Omental fat pad (tissue), 3 donors: ENCODE measurements at regions not wholly inside any gene's neighbourhood (a gene's known extent, or its start where the extent isn't known, plus 50 kb on each side); places are given as distances from the start of the nearest gene placed in this dataset.

ENCODE experiments used
- ATAC-seq: fragments of 150-250 bp; one replicate; pipeline ENCODE4 v1.9.1; 2016; ENCODE audit warnings: mild to moderate bottlenecking, moderate library complexity; ENCODE audit not compliant: low FRiP score
- DNase-seq: peaks from one replicate; pipeline ENCODE4 v3.0.0-alpha.2; 2019; ENCODE audit warnings: low spot score
- TF ChIP-seq, protein P1 (sequence below), 3 donors: fragments of 450-650 bp; IDR thresholded peaks; one replicate each; pipeline ENCODE4 v1.5.1; 2016 to 2017; ENCODE audit warnings: antibody characterized with exemption in 3 of 3, mild to moderate bottlenecking in 3 of 3, moderate library complexity in 2 of 3

DNA sequence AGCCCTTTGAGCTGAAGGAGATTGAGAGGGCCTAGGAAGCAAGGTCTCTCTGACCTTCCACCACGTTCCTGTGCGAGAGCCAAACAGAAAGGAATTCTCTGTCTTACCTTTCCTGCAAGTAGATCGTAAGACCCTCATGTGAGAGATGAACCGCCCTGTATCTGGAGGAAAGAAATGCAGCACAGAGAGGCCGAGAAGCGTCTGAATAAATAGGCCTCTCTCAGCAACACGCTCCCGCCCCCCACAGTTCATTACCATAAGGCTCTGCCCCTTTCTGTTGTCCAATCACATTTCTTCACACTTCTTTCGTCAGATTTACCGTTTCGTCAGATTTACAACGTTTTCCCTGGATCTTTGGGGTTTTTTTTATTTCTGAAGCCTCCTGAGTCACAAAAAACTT is 90.3 kb downstream of the BLID start:
- DNase-seq, result no peak
- no peak for ATAC-seq
- TF ChIP-seq, protein P1, sequence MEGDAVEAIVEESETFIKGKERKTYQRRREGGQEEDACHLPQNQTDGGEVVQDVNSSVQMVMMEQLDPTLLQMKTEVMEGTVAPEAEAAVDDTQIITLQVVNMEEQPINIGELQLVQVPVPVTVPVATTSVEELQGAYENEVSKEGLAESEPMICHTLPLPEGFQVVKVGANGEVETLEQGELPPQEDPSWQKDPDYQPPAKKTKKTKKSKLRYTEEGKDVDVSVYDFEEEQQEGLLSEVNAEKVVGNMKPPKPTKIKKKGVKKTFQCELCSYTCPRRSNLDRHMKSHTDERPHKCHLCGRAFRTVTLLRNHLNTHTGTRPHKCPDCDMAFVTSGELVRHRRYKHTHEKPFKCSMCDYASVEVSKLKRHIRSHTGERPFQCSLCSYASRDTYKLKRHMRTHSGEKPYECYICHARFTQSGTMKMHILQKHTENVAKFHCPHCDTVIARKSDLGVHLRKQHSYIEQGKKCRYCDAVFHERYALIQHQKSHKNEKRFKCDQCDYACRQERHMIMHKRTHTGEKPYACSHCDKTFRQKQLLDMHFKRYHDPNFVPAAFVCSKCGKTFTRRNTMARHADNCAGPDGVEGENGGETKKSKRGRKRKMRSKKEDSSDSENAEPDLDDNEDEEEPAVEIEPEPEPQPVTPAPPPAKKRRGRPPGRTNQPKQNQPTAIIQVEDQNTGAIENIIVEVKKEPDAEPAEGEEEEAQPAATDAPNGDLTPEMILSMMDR (IDR thresholded peaks at IDR 0.05), result no peak

DNA sequence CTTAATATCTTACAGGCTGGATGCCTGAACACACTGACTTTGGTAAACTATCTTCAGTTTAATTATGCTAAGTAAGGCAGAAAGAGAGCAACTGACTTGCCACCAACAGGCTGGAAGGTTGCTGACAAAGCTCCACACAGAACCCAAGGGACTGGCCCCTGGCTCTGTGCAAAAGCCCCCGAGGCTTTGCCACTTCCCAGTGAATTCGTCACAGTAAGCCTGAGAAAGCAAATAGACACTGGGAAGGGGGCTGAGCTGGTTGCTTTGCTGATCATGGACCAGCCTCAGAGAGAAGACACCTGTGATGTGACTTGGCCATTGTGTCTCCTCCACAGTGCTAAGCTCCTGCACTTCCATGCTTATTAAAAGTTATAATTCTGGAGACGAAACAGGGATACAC is 91.7 kb downstream of the BLID start:
- TF ChIP-seq, protein P1 (IDR thresholded peaks at IDR 0.05), result no peak
- DNase-seq (no peak), ATAC-seq (no peak)

DNA sequence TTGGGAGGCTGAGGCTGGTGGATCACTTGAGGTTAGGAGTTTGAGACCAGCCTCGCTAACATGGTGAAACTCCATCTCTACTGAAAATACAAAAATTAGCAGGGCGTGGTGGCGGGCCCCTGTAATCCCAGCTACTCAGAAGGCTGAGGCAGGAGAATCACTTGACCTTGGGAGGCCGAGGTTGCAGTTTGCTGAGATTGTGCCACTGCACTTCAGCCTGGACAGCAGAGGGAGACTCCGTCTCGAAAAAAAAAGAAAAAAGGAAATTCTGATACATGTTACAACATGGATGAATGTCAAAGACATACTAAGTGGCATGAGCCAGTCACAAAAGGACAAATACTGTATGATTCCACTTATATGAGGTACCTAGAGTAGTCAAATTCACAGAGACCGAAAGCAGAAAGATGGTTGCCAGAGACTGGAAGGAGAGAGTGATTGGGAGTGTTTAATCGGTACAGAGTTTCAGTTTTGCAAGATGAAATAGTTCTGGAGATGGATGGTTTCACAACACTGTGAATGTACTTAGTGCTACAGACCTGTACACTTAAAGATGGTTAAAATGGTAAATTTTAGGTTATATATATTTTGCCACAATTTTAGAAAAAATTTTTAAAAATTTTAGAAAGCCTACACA is 92.3 kb downstream of the BLID start:
- TF ChIP-seq, protein P1 (IDR thresholded peaks at IDR 0.05), result no peak
- no peak for DNase-seq
- no peak for ATAC-seq

DNA sequence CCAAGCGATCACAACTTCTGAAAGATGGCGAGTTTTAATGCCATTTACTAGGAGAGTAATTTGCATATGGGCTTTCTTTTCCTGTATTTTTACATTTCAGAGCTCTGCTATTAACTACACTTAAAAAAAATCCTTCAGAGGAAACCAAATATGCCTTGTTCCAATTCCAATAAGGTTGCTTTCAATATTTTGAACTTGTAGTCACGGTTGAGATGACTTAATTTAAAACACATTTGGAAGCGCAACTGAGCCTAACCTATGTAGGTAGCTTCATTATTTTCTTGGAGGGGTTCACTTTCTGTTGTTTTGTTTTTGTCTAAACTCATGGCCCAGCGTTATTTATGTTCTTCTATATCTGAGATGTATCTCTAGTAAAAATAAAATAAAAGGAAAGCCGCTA is 93.4 kb downstream of the BLID start:
- DNase-seq (no peak), ATAC-seq (no peak)
- TF ChIP-seq, protein P1 (IDR thresholded peaks at IDR 0.05), result no peak

DNA sequence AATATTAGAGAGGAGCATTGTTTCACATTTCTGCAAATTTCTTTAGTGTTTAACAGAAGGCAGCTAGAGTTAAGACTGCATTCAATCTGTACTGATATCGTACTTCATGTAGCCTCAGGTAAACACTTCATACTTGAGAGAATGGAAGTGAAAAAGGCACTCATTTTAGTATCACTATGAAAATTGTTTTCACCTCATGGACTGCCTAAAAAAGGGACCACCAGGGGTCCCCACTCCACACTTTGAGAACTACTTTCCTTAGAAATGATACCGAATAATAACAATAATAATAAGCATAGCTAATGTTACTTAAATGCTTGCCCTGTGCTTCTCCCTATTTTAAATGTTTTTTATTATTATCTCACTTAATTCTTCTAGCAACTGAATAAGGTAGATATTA is 95.1 kb downstream of the BLID start:
- ATAC-seq (no peak), DNase-seq (no peak)
- TF ChIP-seq, protein P1 (IDR thresholded peaks at IDR 0.05), result no peak

DNA sequence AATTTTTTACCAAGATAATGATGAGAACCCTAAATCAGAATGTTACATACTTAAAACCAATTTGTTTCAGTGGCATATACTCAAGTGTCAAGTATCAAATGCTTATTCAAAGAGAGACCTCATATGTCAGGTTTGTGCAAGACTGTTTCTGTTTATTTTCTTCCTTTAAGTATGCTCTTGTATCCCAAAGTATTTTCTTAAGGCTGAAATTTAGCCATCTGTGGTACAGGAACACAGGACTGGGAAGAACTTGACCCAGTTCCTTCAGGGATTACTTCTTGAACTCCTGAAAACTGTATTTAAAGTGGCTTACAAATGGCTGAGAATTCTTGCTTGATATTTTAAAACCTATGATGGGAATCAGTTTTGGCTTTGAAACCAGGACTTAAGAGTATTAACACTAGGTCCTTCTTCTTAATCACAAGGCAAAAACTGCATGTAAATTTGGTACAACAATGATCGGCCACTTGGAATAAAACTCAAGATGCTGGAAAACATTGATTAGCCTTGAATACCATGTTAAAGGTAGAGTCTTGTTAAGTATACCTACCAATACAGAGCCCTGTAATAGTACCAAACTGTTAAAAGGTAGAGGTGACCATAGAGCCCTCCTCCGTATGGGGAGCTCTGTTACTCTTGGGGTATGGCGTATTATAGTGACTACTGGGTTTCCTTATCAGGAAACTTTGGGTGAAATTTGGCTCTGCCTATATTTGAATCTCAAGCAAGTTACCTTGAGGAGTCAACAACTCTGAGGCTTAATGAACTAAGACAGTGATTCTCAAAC is 95.9 kb downstream of the BLID start:
- ATAC-seq, result no peak

More for the DNA sequence above, 95.9 kb downstream of the BLID start:
- TF ChIP-seq, protein P1 (IDR thresholded peaks at IDR 0.05), result no peak
- DNase-seq, result no peak
